Progenitor cell of endocrine pancreas (in vitro differentiated cells): ENCODE measurements at regions not wholly inside any gene's neighbourhood (a gene's known extent, or its start where the extent isn't known, plus 50 kb on each side); places are given as distances from the start of the nearest gene placed in this dataset.

Experiments used
- DNase-seq: peaks from one replicate; pipeline ENCODE4 v3.0.0; 2021; ENCODE audit warnings: low spot score; ENCODE audit not compliant: unreplicated experiment
- H3K27ac Mint-ChIP-seq: 2 replicates; pipeline ENCODE4 v1.8.0; 2021; ENCODE audit warnings: mild to moderate bottlenecking, moderate library complexity, mixed read lengths
- H3K27me3 Mint-ChIP-seq: 2 replicates; pipeline ENCODE4 v1.8.0; 2021; ENCODE audit warnings: mixed read lengths
- H3K36me3 Mint-ChIP-seq: 2 replicates; pipeline ENCODE4 v1.8.0; 2022; ENCODE audit warnings: mixed read lengths; ENCODE audit not compliant: insufficient read depth
- H3K4me1 Mint-ChIP-seq: 2 replicates; pipeline ENCODE4 v1.8.0; 2021; ENCODE audit warnings: low read depth, mixed read lengths
- H3K4me3 Mint-ChIP-seq: 2 replicates; pipeline ENCODE4 v1.8.0; 2021; ENCODE audit warnings: low read depth, mild to moderate bottlenecking, moderate library complexity, mixed read lengths
- H3K9me3 Mint-ChIP-seq: 2 replicates; pipeline ENCODE4 v1.8.0; 2021; ENCODE audit warnings: low read depth, mixed read lengths
- TF ChIP-seq, protein P1 (sequence below): fragments of 200-600 bp; sonication (generic); IDR thresholded peaks from one replicate; pipeline ENCODE4 v1.5.0; 2021; ENCODE audit warnings: antibody characterized with exemption, mild to moderate bottlenecking; ENCODE audit not compliant: unreplicated experiment

DNA sequence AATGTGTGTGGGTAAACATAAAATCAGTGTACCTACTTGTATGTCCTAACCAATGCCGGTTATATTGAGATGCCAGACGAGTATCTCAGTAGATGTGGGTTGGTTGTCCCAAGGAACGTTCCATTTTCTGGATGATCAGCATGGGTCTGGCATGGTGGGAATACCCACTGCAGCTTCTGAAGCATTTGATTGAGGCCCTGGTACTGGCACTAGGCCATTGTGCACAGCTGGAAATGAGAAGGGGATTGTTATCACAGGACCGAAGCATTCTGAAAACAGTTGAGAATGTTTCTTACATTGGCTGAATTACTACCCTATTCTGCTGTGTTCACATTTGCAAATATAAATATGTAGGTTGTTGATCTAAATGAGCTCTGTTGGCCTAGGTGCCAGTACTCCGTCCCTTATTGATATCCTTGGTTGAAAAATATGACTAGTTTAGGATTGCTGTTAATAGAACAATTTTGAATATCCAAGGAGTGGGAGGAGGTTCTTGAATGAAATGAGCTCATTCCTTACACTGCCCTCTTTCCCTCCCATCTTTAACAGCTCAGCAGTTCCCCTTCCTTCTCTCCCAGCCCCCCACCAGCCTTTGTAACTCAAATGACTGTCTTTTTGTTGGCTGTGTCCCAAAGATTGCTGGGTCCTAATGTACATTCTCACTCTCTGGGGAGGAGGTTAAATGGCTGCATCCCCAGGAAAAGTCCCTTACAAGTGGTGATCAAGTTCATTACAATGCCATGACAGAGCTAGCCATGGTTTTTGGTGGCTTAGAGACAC lies 293.3 kb upstream of the TPM1 start:
- H3K4me3 Mint-ChIP-seq: no peak overlapping the region
- H3K9me3 Mint-ChIP-seq: no peaks in the 10 kb centered on the region
- no peaks in the 10 kb centered on the region for H3K36me3 Mint-ChIP-seq
- no peaks in the 10 kb centered on the region for H3K27me3 Mint-ChIP-seq
- H3K27ac Mint-ChIP-seq: no peak overlapping the region
- DNase-seq: no peak
- TF ChIP-seq, protein P1, sequence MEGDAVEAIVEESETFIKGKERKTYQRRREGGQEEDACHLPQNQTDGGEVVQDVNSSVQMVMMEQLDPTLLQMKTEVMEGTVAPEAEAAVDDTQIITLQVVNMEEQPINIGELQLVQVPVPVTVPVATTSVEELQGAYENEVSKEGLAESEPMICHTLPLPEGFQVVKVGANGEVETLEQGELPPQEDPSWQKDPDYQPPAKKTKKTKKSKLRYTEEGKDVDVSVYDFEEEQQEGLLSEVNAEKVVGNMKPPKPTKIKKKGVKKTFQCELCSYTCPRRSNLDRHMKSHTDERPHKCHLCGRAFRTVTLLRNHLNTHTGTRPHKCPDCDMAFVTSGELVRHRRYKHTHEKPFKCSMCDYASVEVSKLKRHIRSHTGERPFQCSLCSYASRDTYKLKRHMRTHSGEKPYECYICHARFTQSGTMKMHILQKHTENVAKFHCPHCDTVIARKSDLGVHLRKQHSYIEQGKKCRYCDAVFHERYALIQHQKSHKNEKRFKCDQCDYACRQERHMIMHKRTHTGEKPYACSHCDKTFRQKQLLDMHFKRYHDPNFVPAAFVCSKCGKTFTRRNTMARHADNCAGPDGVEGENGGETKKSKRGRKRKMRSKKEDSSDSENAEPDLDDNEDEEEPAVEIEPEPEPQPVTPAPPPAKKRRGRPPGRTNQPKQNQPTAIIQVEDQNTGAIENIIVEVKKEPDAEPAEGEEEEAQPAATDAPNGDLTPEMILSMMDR: no peak
- H3K4me1 Mint-ChIP-seq: peaks cover 1% of the 10 kb centered on the region

DNA sequence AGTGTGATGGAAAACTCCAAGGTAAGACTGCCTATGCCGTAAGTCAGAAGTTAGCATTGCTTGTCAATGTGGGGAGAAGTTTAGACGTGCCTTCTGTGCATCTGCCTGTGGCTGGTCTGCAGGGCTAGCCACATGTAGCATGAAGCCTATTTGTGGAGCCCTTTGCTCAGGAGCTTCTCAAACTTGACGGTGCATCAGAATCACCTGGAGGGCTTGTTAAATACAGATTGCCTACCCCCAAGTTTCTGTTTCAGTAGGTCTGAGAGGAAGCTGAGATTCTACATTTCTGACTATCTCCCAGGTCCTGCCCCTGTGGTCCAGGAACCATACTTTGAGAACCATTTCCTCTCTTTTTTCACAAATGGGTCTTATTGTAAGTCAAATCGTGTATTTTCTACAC lies 292.1 kb upstream of the TPM1 start:
- TF ChIP-seq, protein P1: no peak
- H3K4me1 Mint-ChIP-seq: peaks cover 1% of the 10 kb centered on the region
- H3K36me3 Mint-ChIP-seq: no peaks in the 10 kb centered on the region

DNA sequence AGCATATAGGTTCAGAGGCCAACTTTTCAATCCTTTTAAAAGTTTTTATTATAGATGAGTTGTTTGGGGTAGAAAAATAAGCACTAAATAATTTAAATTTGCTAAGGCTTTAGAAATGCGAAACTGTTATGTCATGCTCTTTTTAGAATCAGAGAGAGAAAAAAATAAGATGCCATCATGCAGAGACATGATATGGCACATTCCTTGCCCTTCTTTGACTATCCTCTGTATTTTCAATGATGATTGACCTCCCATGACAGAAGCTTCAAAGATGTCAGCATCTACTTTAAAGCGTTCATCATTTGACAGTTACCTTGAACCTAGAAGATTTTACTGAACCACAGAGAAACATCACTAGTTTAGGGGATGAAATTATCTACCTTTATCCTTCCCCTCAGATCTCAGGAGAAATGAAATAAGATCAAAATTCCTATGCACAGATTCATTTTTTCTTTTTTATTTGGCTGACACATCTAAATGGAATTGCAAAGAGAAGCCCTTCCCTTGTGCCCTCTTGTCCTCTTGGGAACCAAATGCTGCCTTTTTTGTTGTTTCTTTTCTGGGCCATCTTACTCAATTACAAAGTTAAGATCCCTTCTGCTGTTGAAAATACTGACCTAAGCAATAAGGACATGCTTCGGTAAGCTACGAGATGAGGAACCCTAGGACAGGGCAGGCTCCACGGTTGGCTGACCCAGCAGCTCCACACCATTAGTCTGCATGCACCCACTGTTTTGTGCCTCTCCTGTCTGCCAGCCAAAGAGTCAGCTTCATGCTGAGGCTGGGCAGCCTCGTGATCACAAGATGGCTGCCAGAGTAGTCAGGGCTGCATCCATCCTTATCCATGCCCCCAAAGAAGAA lies 289.7 kb upstream of the TPM1 start:
- Mint-ChIP-seq H3K4me3 (no peak overlapping the region), H3K4me1 (peaks cover 21% of the 10 kb centered on the region), H3K9me3 (no peaks in the 10 kb centered on the region), H3K27ac (no peak overlapping the region), H3K27me3 (no peaks in the 10 kb centered on the region), H3K36me3 (no peaks in the 10 kb centered on the region)
- TF ChIP-seq, protein P1: no peak
- DNase-seq: no peak

More for the DNA sequence above, 292.1 kb upstream of the TPM1 start:
- no peak overlapping the region for H3K27ac Mint-ChIP-seq
- no peak for DNase-seq
- H3K4me3 Mint-ChIP-seq: no peak overlapping the region
- H3K27me3 Mint-ChIP-seq: no peaks in the 10 kb centered on the region
- H3K9me3 Mint-ChIP-seq: no peaks in the 10 kb centered on the region

DNA sequence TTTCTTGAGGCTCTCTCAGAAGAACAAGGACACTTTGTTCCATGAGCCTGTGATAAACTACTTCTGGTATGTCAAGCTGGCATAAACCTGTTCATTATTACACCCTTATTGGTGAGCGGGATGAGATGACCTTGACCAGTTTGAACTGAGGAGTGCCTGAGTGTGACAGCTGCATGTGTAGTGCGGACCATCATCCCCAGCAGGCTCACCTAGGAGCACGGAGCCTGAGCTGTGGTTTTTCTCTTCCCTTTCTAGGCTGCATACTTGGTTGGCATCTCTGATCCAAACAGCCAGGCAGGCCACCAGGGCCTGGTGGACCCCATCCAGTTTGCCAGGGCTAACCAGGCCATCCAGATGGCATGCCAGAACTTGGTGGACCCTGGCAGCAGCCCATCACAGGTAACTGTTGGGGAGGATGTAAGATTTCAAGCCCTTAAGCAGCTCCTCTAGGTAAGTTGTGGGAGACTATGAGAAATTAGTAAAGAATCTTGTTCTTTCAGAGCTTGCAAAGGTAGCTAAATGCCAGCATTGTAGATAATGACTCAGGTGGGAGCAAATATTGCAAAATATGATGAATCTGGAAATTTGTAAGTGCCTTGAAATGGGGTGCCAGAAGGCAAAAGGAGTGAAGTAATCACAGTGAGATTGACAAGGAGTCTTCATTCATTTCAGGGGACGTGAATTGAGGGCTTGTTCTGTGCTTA lies 288.9 kb upstream of the TPM1 start:
- DNase-seq: no peak
- Mint-ChIP-seq H3K36me3 (no peaks in the 10 kb centered on the region), H3K27ac (no peak overlapping the region), H3K4me1 (peaks cover 29% of the 10 kb centered on the region), H3K9me3 (no peaks in the 10 kb centered on the region), H3K27me3 (no peaks in the 10 kb centered on the region), H3K4me3 (no peak overlapping the region)
- TF ChIP-seq, protein P1: no peak
